ENCODE measurements at regions not wholly inside any gene's neighbourhood (a gene's known extent, or its start where the extent isn't known, plus 50 kb on each side); places are given as distances from the start of the nearest gene placed in this dataset.

DNA sequence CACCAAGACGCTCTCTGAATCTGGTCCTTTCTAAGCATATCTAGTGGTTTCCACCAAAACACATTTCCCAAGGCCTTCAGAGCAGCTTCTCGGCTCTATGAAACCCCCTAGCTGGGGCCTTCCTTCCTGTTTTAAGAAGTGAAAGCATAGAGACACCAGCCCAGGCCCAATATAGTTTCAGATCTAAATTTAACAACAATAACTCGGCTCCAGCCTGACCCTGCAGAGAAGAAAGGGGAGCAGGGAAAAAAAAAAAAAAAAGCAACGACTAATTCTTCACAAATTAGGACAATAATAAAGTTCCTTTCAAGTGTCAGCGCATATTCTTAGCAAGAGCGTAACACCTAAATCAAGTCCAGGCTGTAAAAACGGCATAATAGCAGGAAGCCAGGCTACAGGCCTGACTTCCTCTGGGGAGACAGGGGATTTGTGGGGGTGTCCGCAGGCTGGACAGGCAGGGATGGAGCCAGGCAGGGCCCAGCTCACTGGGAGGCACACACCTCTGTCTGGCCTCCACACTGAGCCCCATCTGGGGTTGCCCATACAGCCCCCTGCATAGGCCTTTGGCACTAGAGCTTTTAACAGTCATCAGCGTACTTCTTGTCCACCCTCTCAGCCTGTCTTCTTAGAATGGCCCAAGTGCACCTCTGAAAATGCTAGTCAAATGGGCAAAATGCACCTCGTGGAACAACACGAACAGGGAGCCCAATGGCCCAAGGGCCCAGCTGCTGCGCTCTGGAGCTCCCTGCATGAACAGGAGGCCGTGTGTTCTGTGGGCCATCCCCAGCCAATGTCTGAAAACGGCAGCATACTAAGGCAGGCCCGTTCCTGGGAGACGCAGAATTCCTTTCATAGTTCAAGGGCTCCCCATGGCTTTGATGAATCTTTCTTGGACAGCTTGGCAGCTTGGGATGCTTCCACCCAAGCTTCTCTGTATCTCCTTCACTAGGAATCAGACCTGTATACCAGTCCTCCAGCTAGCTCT, 772.9 kb downstream of the MED13L start:
- peaks cover 5% of the 10 kb centered on the region for H3K9me3 Mint-ChIP-seq
- no peak for DNase-seq
- intact Hi-C loops (cut with micrococcal nuclease), result no loop called here
- no peaks in the 10 kb centered on the region for H3K4me1 Mint-ChIP-seq
- no peak overlapping the region for H3K27ac Mint-ChIP-seq
- no peaks in the 10 kb centered on the region for H3K36me3 Mint-ChIP-seq (ENCODE audit: low read depth)
- H3K27me3 Mint-ChIP-seq, result no peaks in the 10 kb centered on the region
- H3K4me3 Mint-ChIP-seq, result no peak overlapping the region

DNA sequence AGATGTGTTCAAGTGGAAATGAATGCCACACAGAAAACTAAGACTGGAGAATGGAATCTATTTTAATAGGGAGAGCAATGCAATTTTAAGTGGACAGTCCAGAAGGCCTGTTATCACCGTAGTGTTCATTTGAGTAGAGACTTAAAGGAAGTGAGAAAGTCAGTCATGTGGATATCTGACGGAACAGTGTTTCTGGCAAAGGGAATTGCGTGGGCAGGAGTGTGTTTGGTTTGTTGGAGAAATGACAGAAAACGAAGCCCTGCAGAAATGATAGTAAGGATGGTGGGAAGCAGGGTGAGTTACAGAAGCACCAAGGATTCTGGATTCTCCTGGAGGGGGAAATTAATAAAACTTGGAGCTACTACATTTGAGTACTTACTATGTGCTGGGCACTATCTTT, 776.6 kb downstream of the MED13L start:
- H3K27me3 Mint-ChIP-seq, result no peaks in the 10 kb centered on the region
- no peak overlapping the region for H3K27ac Mint-ChIP-seq
- no peak overlapping the region for H3K4me3 Mint-ChIP-seq
- peaks cover 5% of the 10 kb centered on the region for H3K9me3 Mint-ChIP-seq
- intact Hi-C loops (cut with micrococcal nuclease), result no loop called here
- H3K36me3 Mint-ChIP-seq (ENCODE audit: low read depth), result no peaks in the 10 kb centered on the region
- H3K4me1 Mint-ChIP-seq, result no peaks in the 10 kb centered on the region
- DNase-seq, result no peak

DNA sequence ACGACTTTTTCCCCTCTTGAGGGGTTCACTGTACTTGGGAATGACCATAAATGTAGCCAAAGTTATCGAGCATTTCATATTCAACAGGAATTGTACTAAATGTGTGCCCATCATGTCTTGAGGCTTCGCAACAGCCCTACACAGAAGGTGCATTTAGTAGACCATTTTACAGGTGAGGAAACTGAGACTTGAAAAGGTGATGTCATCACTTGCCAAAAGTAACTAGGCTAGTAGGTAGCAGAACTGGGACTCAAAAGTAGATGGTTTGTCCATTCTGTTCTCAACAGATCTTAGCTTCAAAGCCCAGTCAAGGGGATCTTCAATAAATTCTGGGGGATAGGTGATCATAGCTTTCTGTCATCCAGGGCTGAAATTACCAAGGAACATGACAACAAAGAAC, 782.2 kb downstream of the MED13L start:
- DNase-seq, result no peak
- intact Hi-C loops (cut with micrococcal nuclease), result no loop called here
- no peaks in the 10 kb centered on the region for H3K27me3 Mint-ChIP-seq
- no peaks in the 10 kb centered on the region for H3K36me3 Mint-ChIP-seq (ENCODE audit: low read depth)
- no peaks in the 10 kb centered on the region for H3K4me1 Mint-ChIP-seq
- no peak overlapping the region for H3K27ac Mint-ChIP-seq
- no peaks in the 10 kb centered on the region for H3K9me3 Mint-ChIP-seq
- no peak overlapping the region for H3K4me3 Mint-ChIP-seq

DNA sequence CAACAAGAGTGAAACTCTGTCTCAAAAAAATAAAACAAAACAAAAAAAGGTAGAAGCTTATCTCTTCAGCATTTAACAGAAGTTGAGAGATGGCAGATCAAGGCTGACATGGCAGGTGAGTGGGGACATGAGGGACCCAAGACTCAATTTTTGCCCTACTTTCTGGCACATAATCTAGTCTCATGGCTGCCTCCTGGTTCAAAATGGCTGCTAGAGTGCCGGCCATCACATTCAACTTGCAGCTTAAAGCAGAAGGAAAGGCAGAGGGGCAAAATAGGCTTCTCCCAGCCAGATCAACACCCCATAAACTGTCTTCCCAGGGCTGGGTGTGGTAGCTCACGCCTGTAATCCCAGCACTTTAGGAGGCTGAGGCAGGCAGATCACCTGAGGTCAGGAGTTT, 784.9 kb downstream of the MED13L start:
- DNase-seq, result no peak
- Mint-ChIP-seq H3K4me3 (no peak overlapping the region), H3K27me3 (no peaks in the 10 kb centered on the region), H3K27ac (no peak overlapping the region), H3K4me1 (no peaks in the 10 kb centered on the region), H3K9me3 (peaks cover 2% of the 10 kb centered on the region), H3K36me3 (ENCODE audit: low read depth) (no peaks in the 10 kb centered on the region)
- intact Hi-C loops (cut with micrococcal nuclease), result no loop called here

DNA sequence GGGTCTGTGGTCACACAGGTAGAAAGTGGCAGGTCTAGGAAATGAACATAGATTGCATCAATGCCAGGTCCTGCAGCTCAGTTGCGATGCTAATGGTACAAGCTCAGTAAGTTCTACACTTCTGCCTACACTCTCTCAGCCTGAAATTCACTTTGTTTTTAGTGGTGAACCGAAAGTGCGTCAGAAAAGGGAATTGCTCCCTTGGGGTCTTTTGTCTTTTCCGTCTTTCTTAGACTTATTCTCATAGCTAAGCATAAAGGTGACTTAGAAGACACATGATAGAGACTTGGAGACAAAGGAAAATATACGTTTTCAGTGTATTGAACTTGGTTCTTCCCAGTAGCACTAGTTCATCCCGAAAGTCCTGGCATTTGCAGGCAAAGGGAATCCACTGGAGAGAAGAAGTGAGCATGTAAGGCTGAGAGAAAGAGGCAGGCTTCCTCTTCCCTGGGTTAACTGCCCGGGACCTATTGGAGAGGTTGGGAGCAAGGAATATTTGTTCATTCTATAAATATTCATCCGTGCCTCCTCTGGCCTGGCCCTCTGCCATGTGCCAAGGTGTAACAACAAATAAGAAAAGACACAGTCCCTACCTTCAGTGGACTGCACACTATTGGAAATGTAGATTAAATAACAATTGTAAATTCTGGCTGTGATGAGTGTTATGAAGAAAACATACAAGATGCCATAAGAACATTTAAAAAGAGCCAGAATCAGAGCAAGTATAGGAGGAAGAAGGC, 785.8 kb downstream of the MED13L start:
- DNase-seq, result no peak
- H3K4me3 Mint-ChIP-seq, result no peak overlapping the region

DNA sequence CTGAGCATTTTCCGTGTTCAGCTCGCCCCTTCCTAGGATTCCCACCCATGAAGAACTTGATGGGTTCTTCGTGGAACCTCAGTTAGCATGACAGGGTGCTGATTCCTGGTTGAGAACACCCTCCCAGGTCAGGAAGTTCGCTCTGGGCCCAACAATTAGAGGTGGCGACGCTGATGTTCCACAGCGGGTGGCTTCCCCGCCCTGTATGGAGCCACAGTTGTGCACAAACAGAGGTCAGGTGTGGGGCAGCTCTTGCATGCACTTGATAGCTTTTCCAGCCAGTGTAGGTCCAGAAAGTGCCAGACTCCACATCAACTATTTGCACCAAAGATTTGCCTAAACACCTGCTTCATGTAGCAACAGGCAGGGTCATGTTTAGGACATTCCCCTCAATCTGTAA, 788.2 kb downstream of the MED13L start:
- intact Hi-C loops (cut with micrococcal nuclease), result no loop called here
- no peaks in the 10 kb centered on the region for H3K4me1 Mint-ChIP-seq
- H3K27ac Mint-ChIP-seq, result no peak overlapping the region
- no peaks in the 10 kb centered on the region for H3K36me3 Mint-ChIP-seq (ENCODE audit: low read depth)
- H3K9me3 Mint-ChIP-seq, result peaks cover 4% of the 10 kb centered on the region
- no peak for DNase-seq
- no peaks in the 10 kb centered on the region for H3K27me3 Mint-ChIP-seq
- H3K4me3 Mint-ChIP-seq, result no peak overlapping the region

More for the DNA sequence above, 785.8 kb downstream of the MED13L start:
- Mint-ChIP-seq H3K4me1 (no peaks in the 10 kb centered on the region), H3K27me3 (no peaks in the 10 kb centered on the region), H3K9me3 (peaks cover 4% of the 10 kb centered on the region), H3K36me3 (ENCODE audit: low read depth) (no peaks in the 10 kb centered on the region), H3K27ac (no peak overlapping the region)
- intact Hi-C loops (cut with micrococcal nuclease), result no loop called here

DNA sequence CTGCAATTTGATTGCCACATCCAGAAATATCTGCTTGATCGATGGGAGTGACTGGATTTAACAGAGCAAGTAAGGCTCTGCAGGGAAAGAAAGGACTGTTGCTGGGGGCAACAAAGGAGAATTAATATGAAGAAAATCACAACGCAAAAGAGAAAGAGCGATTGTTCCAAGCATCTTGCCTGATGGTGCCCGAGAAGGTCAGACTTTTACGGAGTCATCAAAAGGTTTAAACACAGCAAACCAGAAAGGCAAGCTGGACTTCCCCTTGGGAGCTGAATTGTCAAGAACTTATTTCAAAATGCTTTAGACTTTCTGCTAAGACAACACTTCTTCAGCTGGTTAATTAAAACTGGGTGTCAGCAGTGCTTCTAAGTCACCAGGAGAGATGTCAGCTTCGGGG, 791.5 kb downstream of the MED13L start:
- Mint-ChIP-seq H3K27me3 (no peaks in the 10 kb centered on the region), H3K27ac (no peak overlapping the region), H3K4me1 (no peaks in the 10 kb centered on the region), H3K9me3 (peaks cover 4% of the 10 kb centered on the region), H3K4me3 (no peak overlapping the region), H3K36me3 (ENCODE audit: low read depth) (no peaks in the 10 kb centered on the region)
- DNase-seq, result no peak
- intact Hi-C loops (cut with micrococcal nuclease), result no loop called here

DNA sequence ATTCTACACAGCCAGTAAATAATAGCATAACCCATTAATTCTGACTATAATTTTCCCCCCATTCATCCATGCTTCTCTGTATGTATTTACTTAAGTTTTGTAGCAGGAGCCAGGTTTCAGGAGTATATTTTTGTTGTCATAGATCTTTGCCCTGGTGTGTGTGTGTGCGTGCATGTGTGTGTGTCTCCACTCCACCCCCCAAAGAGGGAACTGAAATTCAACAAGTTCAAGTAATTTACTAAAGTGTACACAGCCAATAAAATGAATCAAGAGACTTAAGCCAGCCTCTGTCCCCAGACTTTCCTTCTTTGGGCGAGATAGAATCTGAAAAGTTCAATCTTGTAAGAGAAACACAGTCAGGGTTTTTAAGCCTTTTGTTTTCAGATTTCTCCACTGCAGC, 792.0 kb downstream of the MED13L start:
- Mint-ChIP-seq H3K36me3 (ENCODE audit: low read depth) (no peaks in the 10 kb centered on the region), H3K4me1 (no peaks in the 10 kb centered on the region), H3K27ac (no peak overlapping the region), H3K4me3 (no peak overlapping the region), H3K9me3 (peaks cover 4% of the 10 kb centered on the region), H3K27me3 (no peaks in the 10 kb centered on the region)
- intact Hi-C loops (cut with micrococcal nuclease), result no loop called here
- no peak for DNase-seq

DNA sequence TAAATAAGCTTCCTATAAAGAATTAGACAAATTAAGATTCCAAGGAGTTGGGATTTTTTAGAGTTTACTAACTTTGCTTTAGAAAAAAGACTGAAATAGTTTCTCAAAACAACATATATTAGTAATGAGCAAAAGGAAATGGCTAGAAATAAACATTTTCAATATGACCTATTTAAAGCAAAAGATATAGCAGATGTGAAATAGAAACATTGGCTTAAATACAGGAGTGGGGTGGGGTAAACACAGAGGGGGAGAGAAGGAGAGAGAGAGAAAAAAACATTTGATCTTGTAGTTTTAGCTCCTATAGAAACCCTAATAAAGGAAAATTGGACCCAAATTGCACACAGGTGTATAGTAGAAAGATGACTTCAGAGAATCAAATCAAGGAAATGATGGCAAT, 794.5 kb downstream of the MED13L start:
- DNase-seq, result no peak
- Mint-ChIP-seq H3K27me3 (no peaks in the 10 kb centered on the region), H3K36me3 (ENCODE audit: low read depth) (no peaks in the 10 kb centered on the region), H3K4me1 (no peaks in the 10 kb centered on the region), H3K27ac (no peak overlapping the region), H3K9me3 (peaks cover 4% of the 10 kb centered on the region), H3K4me3 (no peak overlapping the region)
- intact Hi-C loops (cut with micrococcal nuclease), result no loop called here

DNA sequence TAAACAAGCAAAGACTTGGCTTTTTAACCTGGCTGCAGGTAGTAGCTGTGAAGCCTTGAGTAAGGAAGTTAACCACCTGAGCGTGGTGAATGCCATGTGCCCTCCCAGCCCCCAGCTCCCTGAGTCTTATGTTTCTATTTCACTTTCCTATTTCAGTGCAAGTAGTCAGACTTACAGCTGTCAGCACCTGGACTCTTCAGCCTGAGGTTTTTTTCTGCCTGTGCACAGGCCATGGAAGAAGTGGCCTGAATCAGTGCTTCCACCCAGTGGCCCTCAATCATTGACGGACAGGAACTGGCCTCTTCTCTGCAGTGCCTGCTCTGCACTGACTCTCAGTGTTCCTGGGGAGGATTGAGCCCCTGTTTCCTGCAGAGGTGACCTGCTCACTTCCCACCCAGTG, 796.4 kb downstream of the MED13L start:
- no peak for DNase-seq
- Mint-ChIP-seq H3K9me3 (no peaks in the 10 kb centered on the region), H3K27ac (no peak overlapping the region), H3K36me3 (ENCODE audit: low read depth) (no peaks in the 10 kb centered on the region), H3K27me3 (no peaks in the 10 kb centered on the region), H3K4me3 (no peak overlapping the region), H3K4me1 (no peaks in the 10 kb centered on the region)
- intact Hi-C loops (cut with micrococcal nuclease), result no loop called here

DNA sequence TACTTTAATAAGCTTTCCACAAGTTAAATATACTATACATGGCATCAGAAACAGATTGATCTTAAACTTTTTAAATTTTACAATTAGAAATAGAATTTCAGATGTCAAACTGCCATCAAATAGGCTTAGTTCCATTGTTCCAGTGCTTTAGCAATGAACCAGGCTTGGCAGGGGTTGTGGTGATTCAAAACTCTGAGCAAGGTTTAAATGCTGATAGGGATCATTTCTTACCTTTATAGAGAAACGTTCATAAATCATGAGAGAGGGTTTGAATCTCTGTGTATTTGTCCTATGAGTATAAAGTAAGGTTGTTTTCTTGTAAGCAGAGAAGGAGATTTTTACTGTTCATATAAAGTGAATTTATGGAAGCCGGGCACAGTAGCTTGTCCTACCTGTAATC, 794.5 kb upstream of the TBX3 start:
- Mint-ChIP-seq H3K27ac (no peak overlapping the region), H3K27me3 (no peaks in the 10 kb centered on the region), H3K4me3 (no peak overlapping the region), H3K9me3 (no peaks in the 10 kb centered on the region), H3K4me1 (no peaks in the 10 kb centered on the region), H3K36me3 (ENCODE audit: low read depth) (no peaks in the 10 kb centered on the region)
- intact Hi-C loops (cut with micrococcal nuclease), result no loop called here
- no peak for DNase-seq

DNA sequence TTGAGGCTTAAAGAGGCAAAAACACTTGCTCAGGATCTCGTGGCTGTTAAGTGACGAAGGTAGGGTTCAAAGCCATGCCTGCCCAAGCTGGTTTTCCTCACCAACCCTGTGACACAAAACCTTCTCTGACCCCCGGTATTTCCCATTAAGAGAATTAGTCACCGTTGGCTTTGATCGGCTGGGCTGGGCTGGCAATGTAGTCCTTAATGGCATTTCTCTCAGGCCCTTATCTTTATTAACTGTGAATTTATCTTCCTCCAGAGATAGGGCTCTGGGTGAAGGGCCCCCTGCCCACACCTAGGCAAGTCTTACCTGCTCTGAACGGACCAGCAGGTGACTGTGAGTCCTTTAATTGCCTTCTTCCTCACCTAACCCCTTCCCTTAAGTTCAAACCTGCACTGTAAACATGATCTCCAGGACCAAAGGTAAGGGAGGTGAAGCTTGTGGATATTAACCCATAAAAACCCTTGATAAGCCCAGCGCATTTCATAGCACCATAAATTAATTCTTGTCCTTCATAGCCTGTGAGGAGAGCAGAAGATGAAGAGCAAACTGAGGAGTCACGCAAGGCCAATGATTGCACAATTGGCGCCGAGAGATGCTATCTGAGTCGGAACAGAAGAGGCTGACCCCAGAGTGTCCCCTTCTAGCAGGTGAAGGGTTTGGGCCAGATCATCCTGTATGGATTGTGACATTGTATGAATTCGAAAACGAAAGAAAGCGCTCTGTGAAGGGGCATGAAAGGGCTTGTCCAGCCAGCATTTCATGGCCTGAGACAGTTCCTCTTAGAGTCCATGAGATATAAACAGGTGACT, 790.8 kb upstream of the TBX3 start:
- Mint-ChIP-seq H3K9me3 (no peaks in the 10 kb centered on the region), H3K27ac (no peak overlapping the region), H3K36me3 (ENCODE audit: low read depth) (no peaks in the 10 kb centered on the region), H3K27me3 (no peaks in the 10 kb centered on the region), H3K4me3 (no peak overlapping the region), H3K4me1 (no peaks in the 10 kb centered on the region)
- DNase-seq, result no peak
- intact Hi-C loops (cut with micrococcal nuclease), result no loop called here

DNA sequence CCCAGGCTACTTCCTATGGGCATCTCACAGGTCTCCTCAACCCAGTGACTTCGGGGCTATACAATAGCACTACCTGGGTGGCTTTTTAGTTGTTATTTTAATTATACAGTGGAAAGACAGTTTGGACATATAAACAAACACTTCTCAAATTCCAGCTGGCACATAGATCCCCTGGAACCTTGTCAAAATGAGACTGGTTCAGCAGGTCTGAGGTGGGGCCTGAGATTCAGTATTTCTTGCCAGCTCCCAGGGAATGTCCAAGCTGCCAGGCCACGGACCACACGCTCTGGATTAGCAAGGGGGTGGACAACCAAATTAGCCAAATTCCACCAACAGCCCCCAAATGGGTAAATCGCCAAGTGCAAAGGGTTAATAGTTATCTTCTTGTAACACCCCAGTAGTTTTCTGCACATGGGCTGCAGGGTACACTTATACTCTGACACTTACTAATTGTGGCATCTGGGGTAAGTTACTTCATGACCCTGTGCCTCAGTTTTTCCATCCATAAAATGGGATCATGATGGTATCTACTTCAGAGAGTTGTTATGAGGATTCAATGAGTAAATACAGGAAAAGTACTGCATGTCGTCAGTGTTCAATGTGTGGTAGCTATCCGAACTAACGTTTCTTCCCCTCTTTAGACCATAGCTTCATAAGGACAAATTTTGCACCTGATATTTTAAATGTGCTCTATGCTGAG, 789.4 kb upstream of the TBX3 start:
- H3K27me3 Mint-ChIP-seq, result no peaks in the 10 kb centered on the region
- H3K27ac Mint-ChIP-seq, result no peak overlapping the region
- H3K4me3 Mint-ChIP-seq, result no peak overlapping the region
- no peak for DNase-seq
- H3K4me1 Mint-ChIP-seq, result no peaks in the 10 kb centered on the region
- H3K9me3 Mint-ChIP-seq, result no peaks in the 10 kb centered on the region
- intact Hi-C loops (cut with micrococcal nuclease), result no loop called here
- H3K36me3 Mint-ChIP-seq (ENCODE audit: low read depth), result no peaks in the 10 kb centered on the region

Measured in activated CD4-positive, alpha-beta T cell treated with anti-CD3 and anti-CD28 coated beads, Interleukin-2, amount 10 ng/mL, durations not matched to agents 24 days and 14 days (primary cell).